NCI-H2196 treated with DMSO at 0.1 percent for 48 hours (cell line): ENCODE measurements at regions not wholly inside any gene's neighbourhood (a gene's known extent, or its start where the extent isn't known, plus 50 kb on each side); places are given as distances from the start of the nearest gene placed in this dataset.

Experiments
- DNase-seq: peaks from one replicate; lab custom pipeline; 2025; ENCODE audit not compliant: unreplicated experiment; lab: John Stamatoyannopoulos, UW

GRCh38 chr12:58253663-58254062 is 312.3 kb downstream of the ATP23 start:
- no peak for DNase-seq

- DNase-seq, result no peak
These were observed 313.2 kb downstream of the ATP23 start for GRCh38 chr12:58254463-58255100.

- no peak for DNase-seq
These were observed 321.4 kb downstream of the ATP23 start for GRCh38 chr12:58262796-58263195.

GRCh38 chr12:58263816-58264215 is 322.4 kb downstream of the ATP23 start:
- no peak for DNase-seq

GRCh38 chr12:58268069-58268468 is 326.7 kb downstream of the ATP23 start:
- DNase-seq, result no peak

- DNase-seq, result no peak
These were observed 328.1 kb downstream of the ATP23 start for GRCh38 chr12:58269476-58269875.

- DNase-seq, result no peak
These were observed 329.8 kb downstream of the ATP23 start for GRCh38 chr12:58270966-58271705.

- no peak for DNase-seq
These were observed 331.1 kb downstream of the ATP23 start for GRCh38 chr12:58272461-58272860.

- no peak for DNase-seq
These were observed 335.9 kb downstream of the ATP23 start for GRCh38 chr12:58277231-58277630.

GRCh38 chr12:58283553-58283952 is 342.2 kb downstream of the ATP23 start:
- no peak for DNase-seq

GRCh38 chr12:58285551-58285950 is 344.2 kb downstream of the ATP23 start:
- DNase-seq, result no peak

GRCh38 chr12:58286353-58286752 is 345.0 kb downstream of the ATP23 start:
- DNase-seq, result no peak

GRCh38 chr12:58288190-58288589 is 346.8 kb downstream of the ATP23 start:
- DNase-seq, result no peak

- DNase-seq, result no peak
These were observed 349.7 kb downstream of the ATP23 start for GRCh38 chr12:58291106-58291505.

- DNase-seq, result no peak
These were observed 352.1 kb downstream of the ATP23 start for GRCh38 chr12:58293308-58293982.

GRCh38 chr12:58295268-58295667 is 353.9 kb downstream of the ATP23 start:
- DNase-seq, result no peak

GRCh38 chr12:58296863-58297262 is 355.5 kb downstream of the ATP23 start:
- no peak for DNase-seq

GRCh38 chr12:58298803-58299202 is 357.4 kb downstream of the ATP23 start:
- DNase-seq, result no peak

- no peak for DNase-seq
These were observed 358.0 kb downstream of the ATP23 start for GRCh38 chr12:58299371-58299770.

GRCh38 chr12:58301038-58301729 is 359.8 kb downstream of the ATP23 start:
- DNase-seq, result no peak

GRCh38 chr12:58301730-58302122 is 360.4 kb downstream of the ATP23 start:
- DNase-seq, result no peak
